GM13976 (cell line): ENCODE measurements at regions not wholly inside any gene's neighbourhood (a gene's known extent, or its start where the extent isn't known, plus 50 kb on each side); places are given as distances from the start of the nearest gene placed in this dataset.

Experiments
- DNase-seq: peaks from one replicate; pipeline ENCODE4 v3.0.0; 2012; ENCODE audit warnings: low spot score
- CTCF ChIP-seq: IDR thresholded peaks from 2 replicates; pipeline ENCODE4 v1.5.1; 2012; ENCODE audit warnings: borderline replicate concordance, mild to moderate bottlenecking; ENCODE audit not compliant: insufficient read depth; ENCODE audit errors: extremely low read depth, missing control alignments, control extremely low read depth
- in situ Hi-C: fragments of 300-500 bp; cut with MboI; formaldehyde crosslinking; loops from one replicate; pipeline ENCODE4 v1.12.0; 2022; ENCODE audit warnings: low sequenced_read_pairs, mixed read lengths, inconsistent platforms; ENCODE audit not compliant: unreplicated experiment

- no peak for TF ChIP-seq CTCF
- DNase-seq = no peak
- in situ Hi-C loops = no loop called here
Observed at GRCh38 chr2:157971702-157972101, 95.6 kb upstream of the ACVR1 start.

- in situ Hi-C loops = no loop called here
- TF ChIP-seq CTCF = no peak
Observed at GRCh38 chr2:157967856-157968255, 91.7 kb upstream of the ACVR1 start.

GRCh38 chr2:157959249-157959648 lies 83.1 kb upstream of the ACVR1 start:
- TF ChIP-seq CTCF = no peak
- in situ Hi-C loops = no loop called here
- no peak for DNase-seq

More at GRCh38 chr2:157967856-157968255, 91.7 kb upstream of the ACVR1 start:
- no peak for DNase-seq

- DNase-seq = no peak
- TF ChIP-seq CTCF = no peak
- in situ Hi-C loops = no loop called here
Observed at GRCh38 chr2:157957596-157957995, 81.5 kb upstream of the ACVR1 start.

GRCh38 chr2:157952558-157952957 lies 76.4 kb upstream of the ACVR1 start:
- in situ Hi-C loops = no loop called here
- no peak for TF ChIP-seq CTCF
- DNase-seq = no peak

GRCh38 chr2:157948856-157949255 lies 72.7 kb upstream of the ACVR1 start:
- DNase-seq = no peak
- in situ Hi-C loops = no loop called here
- TF ChIP-seq CTCF = no peak

GRCh38 chr2:157946919-157947557 lies 70.9 kb upstream of the ACVR1 start:
- in situ Hi-C loops = no loop called here
- no peak for DNase-seq
- no peak for TF ChIP-seq CTCF
